Duodenal mucosa (tissue), 2 donors: ENCODE measurements at regions not wholly inside any gene's neighbourhood (a gene's known extent, or its start where the extent isn't known, plus 50 kb on each side); places are given as distances from the start of the nearest gene placed in this dataset.

Source experiments
- H3K27ac ChIP-seq: one replicate; pipeline ENCODE4 v1.7.0; 2013; ENCODE audit warnings: low read depth, low read length
- H3K27me3 ChIP-seq, 2 donors: one replicate each; pipeline ENCODE4 v1.7.0; 2013; ENCODE audit warnings: low read length in 2 of 2, control low read depth in 1 of 2; ENCODE audit not compliant: insufficient read depth in 2 of 2, control insufficient read depth in 1 of 2
- H3K36me3 ChIP-seq, 2 donors: one replicate each; pipeline ENCODE4 v1.7.0; 2013; ENCODE audit warnings: low read length in 2 of 2, control low read depth in 1 of 2; ENCODE audit not compliant: insufficient read depth in 2 of 2, control insufficient read depth in 1 of 2
- H3K4me1 ChIP-seq, 2 donors: one replicate each; pipeline ENCODE4 v1.7.0; 2013; ENCODE audit warnings: low read length in 2 of 2, control low read depth in 1 of 2; ENCODE audit not compliant: insufficient read depth in 2 of 2, control insufficient read depth in 1 of 2
- H3K4me3 ChIP-seq, 2 donors: one replicate each; pipeline ENCODE4 v1.7.0; 2013; ENCODE audit warnings: low read length in 2 of 2, low read depth in 1 of 2
- H3K9ac ChIP-seq, 2 donors: one replicate each; pipeline ENCODE4 v1.7.0; 2013; ENCODE audit warnings: low read length in 2 of 2, low read depth in 1 of 2
- H3K9me3 ChIP-seq, 2 donors: one replicate each; pipeline ENCODE4 v1.7.0; 2013; ENCODE audit warnings: low read length in 2 of 2, control low read depth in 1 of 2; ENCODE audit not compliant: control insufficient read depth in 1 of 2

DNA sequence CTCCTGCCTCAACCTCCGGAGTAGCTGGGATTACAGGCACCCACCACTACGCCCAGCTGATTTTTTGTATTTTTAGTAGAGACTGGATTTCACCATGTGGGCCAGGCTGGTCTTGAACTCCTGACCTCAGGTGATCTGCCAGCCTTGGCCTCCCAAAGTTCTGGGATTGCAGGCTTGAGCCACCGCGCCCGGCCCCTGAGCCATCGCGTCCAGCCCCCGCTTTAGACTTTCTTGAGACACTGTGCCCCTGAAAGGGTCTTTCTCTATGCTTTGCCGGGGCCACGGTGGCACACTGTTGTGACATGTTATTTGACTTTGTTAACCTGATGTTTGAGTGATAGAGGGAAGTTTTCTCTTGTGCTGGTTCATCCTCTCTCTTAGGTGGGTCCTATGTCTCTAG, 186.4 kb downstream of the BTG1 start:
- H3K27me3 ChIP-seq: no peaks in the 10 kb centered on the region
- no peaks in the 10 kb centered on the region for H3K36me3 ChIP-seq
- H3K9ac ChIP-seq: no peak overlapping the region
- peaks cover 0 to 5% of the 10 kb centered on the region in 2 donors for H3K9me3 ChIP-seq
- no peak overlapping the region for H3K27ac ChIP-seq
- H3K4me3 ChIP-seq: no peak overlapping the region
- H3K4me1 ChIP-seq: peaks cover 8 to 10% of the 10 kb centered on the region in 2 donors

DNA sequence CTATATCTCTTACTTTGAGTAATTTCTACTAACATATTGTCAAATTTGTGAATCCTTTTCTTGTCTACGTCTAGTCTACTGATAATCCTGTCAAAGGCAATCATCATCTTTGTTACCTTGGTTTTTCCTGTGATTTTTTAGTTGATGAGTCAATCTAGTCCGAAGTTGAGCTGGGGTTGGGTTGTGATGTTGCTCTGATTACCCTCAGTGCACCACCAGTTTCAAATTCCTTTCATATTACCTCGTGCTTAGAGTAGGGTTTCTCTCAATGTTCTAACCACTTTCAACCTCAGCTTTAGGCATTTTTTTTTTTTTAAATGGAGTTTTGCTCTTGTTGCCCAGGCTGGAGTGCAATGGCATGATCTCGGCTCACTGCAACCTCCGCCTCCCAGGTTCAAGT, 186.8 kb downstream of the BTG1 start:
- Histone ChIP-seq H3K4me3 (no peak overlapping the region), H3K9ac (no peak overlapping the region), H3K27me3 (no peaks in the 10 kb centered on the region), H3K36me3 (no peaks in the 10 kb centered on the region), H3K27ac (no peak overlapping the region), H3K9me3 (peaks cover 0 to 5% of the 10 kb centered on the region in 2 donors), H3K4me1 (peaks cover 10 to 11% of the 10 kb centered on the region in 2 donors)

DNA sequence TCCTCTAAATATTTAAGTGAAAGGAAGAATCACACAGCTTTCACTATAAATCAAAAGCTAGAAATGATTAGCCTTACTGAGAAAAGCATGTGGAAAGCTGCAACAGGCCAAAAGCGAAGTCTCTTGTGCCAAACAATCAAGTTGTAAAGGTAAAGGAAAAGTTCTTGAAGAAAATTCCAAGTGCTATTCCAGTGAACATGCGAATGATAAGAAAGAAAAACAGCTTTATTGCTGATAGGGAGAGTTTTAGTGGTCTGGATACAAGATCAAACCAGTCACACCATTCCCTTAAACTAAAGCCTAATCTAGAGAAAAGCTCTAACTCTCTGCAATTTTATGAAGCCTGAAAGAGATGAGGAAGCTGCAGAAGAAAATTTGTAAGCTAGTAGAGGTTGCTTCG, 190.9 kb downstream of the BTG1 start:
- Histone ChIP-seq H3K4me1 (peaks cover 10 to 24% of the 10 kb centered on the region in 2 donors), H3K27ac (no peak overlapping the region), H3K9me3 (peaks cover 0 to 5% of the 10 kb centered on the region in 2 donors), H3K9ac (no peak overlapping the region), H3K4me3 (no peak overlapping the region), H3K36me3 (no peaks in the 10 kb centered on the region), H3K27me3 (no peaks in the 10 kb centered on the region)

DNA sequence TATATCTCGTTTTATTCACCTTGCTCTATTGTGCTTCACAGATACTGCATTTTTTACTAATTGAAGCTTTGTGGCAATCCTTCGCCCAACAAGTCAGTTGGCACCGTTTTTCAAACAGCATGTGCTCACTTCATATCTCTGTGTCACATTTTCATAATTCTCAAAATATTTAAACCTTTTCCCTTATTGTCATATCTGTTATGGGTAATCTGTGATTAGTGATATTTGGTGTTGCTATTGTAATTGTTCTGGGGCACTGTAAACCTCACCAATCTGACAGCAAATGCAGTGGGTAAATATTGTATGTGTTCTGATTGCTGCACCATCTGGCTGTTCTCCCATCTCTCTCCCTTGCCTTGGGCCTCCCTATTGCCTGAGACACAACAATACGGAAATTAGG, 191.3 kb downstream of the BTG1 start:
- Histone ChIP-seq H3K4me1 (peaks cover 10 to 24% of the 10 kb centered on the region in 2 donors), H3K27ac (no peak overlapping the region), H3K9ac (no peak overlapping the region), H3K4me3 (no peak overlapping the region), H3K27me3 (no peaks in the 10 kb centered on the region), H3K9me3 (peaks cover 0 to 5% of the 10 kb centered on the region in 2 donors), H3K36me3 (no peaks in the 10 kb centered on the region)

DNA sequence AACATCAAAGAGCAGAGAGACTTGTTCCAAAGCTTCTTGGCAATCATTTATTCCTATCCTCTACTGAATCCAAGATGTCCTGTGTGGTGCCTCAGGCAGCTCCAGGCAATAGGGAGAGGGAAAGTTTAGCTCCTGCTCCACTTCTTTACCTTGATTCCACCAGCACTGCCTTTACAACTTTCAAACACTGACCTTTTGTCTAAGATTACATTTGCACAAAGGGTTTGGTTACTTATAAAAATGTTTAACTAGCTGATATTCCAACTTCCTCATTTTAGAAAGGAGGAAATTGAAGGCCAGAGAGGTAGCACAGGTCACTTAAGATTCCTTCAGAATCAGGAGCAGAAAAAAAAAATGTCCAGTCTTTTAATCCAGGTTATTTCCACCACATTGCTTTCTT, 192.7 kb downstream of the BTG1 start:
- no peak overlapping the region for H3K27ac ChIP-seq
- no peaks in the 10 kb centered on the region for H3K27me3 ChIP-seq
- H3K9me3 ChIP-seq: peaks cover 0 to 5% of the 10 kb centered on the region in 2 donors
- H3K9ac ChIP-seq: no peak overlapping the region
- no peaks in the 10 kb centered on the region for H3K36me3 ChIP-seq
- H3K4me3 ChIP-seq: no peak overlapping the region
- peaks cover 10 to 24% of the 10 kb centered on the region in 2 donors for H3K4me1 ChIP-seq

DNA sequence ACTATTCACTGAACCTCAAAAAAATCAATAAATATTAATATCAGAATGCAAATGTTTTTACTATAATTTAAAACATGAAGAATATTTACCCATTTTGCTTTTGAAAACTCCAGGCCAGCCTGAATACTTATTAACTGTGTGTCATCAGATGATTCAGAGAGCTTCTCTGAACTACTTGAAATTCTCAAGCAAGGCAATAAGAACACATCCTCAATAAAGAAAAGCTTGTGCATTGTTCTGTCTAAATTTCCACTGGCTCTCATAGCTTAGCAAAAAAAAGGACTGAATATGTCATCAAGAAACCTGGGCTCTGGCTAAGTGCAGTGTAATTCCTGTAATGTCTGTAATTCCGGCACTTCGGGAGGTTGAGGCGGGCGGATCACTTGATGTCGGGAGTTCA, 194.1 kb downstream of the BTG1 start:
- H3K4me1 ChIP-seq: peaks cover 10 to 24% of the 10 kb centered on the region in 2 donors
- H3K9ac ChIP-seq: no peak overlapping the region
- H3K27ac ChIP-seq: no peak overlapping the region
- H3K9me3 ChIP-seq: peaks cover 0 to 5% of the 10 kb centered on the region in 2 donors
- H3K4me3 ChIP-seq: no peak overlapping the region
- no peaks in the 10 kb centered on the region for H3K27me3 ChIP-seq
- H3K36me3 ChIP-seq: no peaks in the 10 kb centered on the region

DNA sequence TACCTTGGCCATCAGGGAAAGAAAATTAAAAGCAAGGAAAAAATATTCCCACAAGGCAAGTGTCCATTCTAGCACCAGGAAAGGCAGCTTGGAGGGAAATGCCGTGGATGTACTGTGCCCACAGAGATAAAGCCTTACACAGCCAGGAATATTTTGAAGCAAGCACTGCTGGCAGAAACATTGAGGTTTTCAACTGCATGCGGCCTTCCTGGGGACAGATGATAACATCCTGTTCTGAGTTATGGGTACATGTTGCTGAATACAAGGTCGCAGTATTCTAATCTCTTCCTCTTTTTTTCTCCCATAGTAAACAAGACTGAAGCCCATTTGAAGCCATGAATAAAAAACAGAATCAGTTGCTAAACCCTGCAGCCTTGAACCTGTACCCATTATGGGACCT, 197.1 kb downstream of the BTG1 start:
- H3K27me3 ChIP-seq: no peaks in the 10 kb centered on the region
- H3K9ac ChIP-seq: no peak overlapping the region
- no peaks in the 10 kb centered on the region for H3K36me3 ChIP-seq
- H3K27ac ChIP-seq: no peak overlapping the region
- H3K9me3 ChIP-seq: no peaks in the 10 kb centered on the region
- peaks cover 0 to 9% of the 10 kb centered on the region in 2 donors for H3K4me1 ChIP-seq
- H3K4me3 ChIP-seq: no peak overlapping the region

DNA sequence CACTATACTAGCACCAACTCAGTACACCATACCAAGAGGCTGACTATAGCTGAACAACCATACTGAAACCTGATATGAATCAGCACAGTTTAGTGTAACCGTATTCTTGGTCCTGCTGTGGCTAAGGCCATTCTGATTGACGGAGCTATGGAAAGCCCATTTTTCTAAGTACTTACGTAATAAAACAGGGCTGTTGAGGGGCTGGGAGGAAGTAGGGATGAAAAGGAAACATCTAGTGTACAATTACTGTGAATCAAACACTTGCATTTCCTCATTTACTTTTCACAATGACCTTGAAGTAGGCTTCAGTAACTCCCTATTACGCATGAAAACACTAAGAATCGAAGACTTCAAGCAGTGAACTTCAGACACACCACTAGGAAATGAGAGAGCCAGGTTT, 198.2 kb downstream of the BTG1 start:
- Histone ChIP-seq H3K27ac (no peak overlapping the region), H3K9ac (no peak overlapping the region), H3K36me3 (no peaks in the 10 kb centered on the region), H3K4me1 (no peaks in the 10 kb centered on the region), H3K4me3 (no peak overlapping the region), H3K27me3 (no peaks in the 10 kb centered on the region), H3K9me3 (no peaks in the 10 kb centered on the region)

DNA sequence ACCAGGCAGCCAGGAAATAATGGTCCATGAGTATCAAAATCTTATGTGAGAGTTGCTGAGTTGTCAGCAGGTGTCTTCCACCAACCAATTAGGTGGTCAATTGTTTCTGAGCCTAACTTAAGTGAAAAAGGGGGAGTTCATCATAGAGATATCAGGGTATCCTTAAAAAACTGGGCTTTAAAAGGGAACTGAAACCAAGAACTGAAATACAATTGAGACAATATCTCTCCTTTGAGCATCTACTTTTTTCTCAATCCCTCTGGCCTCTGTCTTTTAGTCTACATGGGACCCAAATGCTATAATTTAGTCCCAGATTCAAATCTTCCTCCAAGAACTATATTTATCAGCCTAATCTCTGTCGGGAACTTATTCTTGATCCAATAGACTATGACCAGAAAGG, 201.0 kb downstream of the BTG1 start:
- Histone ChIP-seq H3K4me3 (no peak overlapping the region), H3K27ac (no peak overlapping the region), H3K9me3 (no peaks in the 10 kb centered on the region), H3K9ac (no peak overlapping the region), H3K27me3 (no peaks in the 10 kb centered on the region), H3K4me1 (no peaks in the 10 kb centered on the region), H3K36me3 (no peaks in the 10 kb centered on the region)

DNA sequence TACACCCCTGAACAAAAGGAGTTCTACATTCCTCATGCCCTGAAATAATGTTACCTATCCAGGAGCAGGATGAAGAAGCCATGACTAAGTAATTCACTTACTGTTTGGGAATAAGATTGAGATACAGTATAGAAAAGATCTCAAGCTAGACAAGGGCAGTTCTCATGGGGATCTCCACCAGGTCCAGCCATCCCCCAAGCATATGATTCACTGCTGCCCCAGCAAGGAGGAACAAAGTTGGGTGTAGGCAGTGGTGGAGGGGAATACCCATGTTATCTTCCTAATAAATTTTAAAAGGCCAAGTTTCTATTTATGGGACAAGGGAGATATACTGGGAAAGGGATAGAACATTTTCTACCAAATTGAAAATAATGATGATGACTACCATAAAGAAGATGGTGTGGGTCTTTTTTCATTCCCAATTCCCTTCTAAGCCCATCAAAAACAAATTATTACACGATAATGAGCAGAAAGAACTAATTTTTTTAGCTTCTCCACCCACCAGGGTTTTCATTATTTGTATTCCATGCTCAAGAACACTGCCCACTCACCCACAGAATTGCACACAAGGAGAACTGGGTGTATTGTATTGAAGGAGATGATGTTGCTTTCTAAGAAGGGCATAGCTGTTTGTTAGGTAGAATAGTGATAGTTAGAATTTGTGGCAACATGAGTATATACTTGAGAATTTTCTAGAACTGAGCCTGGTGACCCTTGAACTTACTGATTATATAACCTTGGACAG, 204.6 kb downstream of the BTG1 start:
- Histone ChIP-seq H3K9me3 (no peaks in the 10 kb centered on the region), H3K4me1 (no peaks in the 10 kb centered on the region)

More for the DNA sequence above, 204.6 kb downstream of the BTG1 start:
- Histone ChIP-seq H3K36me3 (no peaks in the 10 kb centered on the region), H3K27ac (no peak overlapping the region), H3K27me3 (no peaks in the 10 kb centered on the region), H3K4me3 (no peak overlapping the region), H3K9ac (no peak overlapping the region)
